ENCODE measurements at regions not wholly inside any gene's neighbourhood (a gene's known extent, or its start where the extent isn't known, plus 50 kb on each side); places are given as distances from the start of the nearest gene placed in this dataset.

GRCh38 chr11:91396236-91397133, 828.1 kb upstream of the FAT3 start:
- Histone ChIP-seq H3K9me3 (ENCODE audit: control insufficient read depth in 5 of 5, low read length in 5 of 5) (no peaks in the 10 kb centered on the region), H3K36me3 (ENCODE audit: control insufficient read depth in 5 of 5, insufficient read depth in 5 of 5, low read length in 5 of 5) (no peaks in the 10 kb centered on the region), H3K4me1 (ENCODE audit: control insufficient read depth in 5 of 5, insufficient read depth in 5 of 5, low read length in 5 of 5) (peaks cover 0 to 8% (median 0%) of the 10 kb centered on the region in 5 donors), H3K27ac (ENCODE audit: low read depth, low read length) (no peak overlapping the region), H3K4me3 (ENCODE audit: low read depth in 1 of 5, low read length in 5 of 5) (no peak overlapping the region), H3K9ac (ENCODE audit: low read length in 5 of 5) (no peak overlapping the region), H3K27me3 (ENCODE audit: control insufficient read depth in 5 of 5, insufficient read depth in 4 of 5, low read length in 5 of 5) (no peaks in the 10 kb centered on the region)

DNA sequence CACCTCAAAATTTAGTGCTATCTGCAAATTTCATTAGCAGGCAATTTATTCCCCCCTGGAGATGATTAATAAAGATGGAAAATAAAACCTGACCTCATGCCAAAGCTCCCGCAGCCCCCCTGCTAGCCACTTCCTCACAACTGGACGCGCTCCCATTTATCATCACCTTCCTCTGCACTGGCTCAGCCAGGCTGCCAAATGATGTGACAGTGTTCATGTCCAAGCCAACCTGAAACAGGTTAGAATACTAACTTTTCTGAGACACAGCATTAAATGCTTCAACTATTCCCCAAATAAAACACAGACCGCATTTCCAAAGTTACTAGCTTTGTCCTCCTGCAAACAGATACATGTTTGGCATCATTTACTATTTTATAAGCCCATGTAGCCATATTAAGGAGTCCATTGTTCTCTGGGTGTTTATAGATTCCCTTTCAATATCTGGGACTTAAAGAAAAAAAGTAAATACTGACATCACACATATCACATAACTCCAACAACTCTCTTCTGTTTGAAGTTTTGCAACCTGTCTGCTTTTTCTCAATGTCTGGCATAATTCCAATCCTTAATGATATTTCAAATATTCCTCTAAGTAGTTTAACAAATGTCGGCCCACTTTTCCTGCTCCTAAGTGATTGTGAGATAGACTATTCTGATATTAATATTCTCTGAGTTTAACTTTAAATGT, 829.7 kb upstream of the FAT3 start:
- Histone ChIP-seq H3K4me1 (ENCODE audit: control insufficient read depth in 5 of 5, insufficient read depth in 5 of 5, low read length in 5 of 5) (peaks cover 0 to 8% (median 0%) of the 10 kb centered on the region in 5 donors), H3K9me3 (ENCODE audit: control insufficient read depth in 5 of 5, low read length in 5 of 5) (peaks cover 0 to under 1% (median 0%) of the 10 kb centered on the region in 5 donors), H3K27ac (ENCODE audit: low read depth, low read length) (no peak overlapping the region), H3K4me3 (ENCODE audit: low read depth in 1 of 5, low read length in 5 of 5) (no peak overlapping the region), H3K36me3 (ENCODE audit: control insufficient read depth in 5 of 5, insufficient read depth in 5 of 5, low read length in 5 of 5) (no peaks in the 10 kb centered on the region), H3K27me3 (ENCODE audit: control insufficient read depth in 5 of 5, insufficient read depth in 4 of 5, low read length in 5 of 5) (no peaks in the 10 kb centered on the region), H3K9ac (ENCODE audit: low read length in 5 of 5) (no peak overlapping the region)

DNA sequence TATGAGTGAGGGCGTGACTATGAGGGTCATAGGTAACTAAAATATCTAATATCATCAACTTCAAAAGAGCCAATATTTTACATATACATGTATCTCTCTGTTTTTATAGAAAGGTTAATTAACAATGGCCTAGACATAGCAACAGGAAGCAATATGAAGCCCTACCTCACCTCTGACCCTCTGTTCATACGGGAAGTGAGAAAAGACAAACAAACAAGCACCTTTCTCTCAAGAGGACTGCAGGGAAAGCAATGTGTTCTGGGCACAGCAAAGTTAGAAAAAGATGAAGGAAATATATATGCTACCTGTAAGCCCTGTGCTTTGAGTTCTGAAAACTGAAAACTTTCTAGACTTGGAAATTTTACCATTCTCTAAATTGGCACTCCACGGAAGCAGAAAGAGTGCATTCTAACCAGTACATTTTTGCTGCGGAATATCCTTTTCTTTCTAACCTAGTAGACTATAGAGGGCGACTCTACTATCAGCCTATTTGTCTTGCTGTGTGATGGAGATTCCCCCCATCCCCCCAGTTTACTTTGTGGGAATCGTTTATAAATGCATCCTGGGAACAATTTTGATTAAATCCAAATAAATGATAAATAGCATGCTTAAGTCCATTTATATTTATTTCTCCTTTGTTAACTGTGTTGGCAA, 830.4 kb upstream of the FAT3 start:
- Histone ChIP-seq H3K36me3 (ENCODE audit: control insufficient read depth in 5 of 5, insufficient read depth in 5 of 5, low read length in 5 of 5) (no peaks in the 10 kb centered on the region), H3K9ac (ENCODE audit: low read length in 5 of 5) (no peak overlapping the region), H3K4me3 (ENCODE audit: low read depth in 1 of 5, low read length in 5 of 5) (no peak overlapping the region), H3K27me3 (ENCODE audit: control insufficient read depth in 5 of 5, insufficient read depth in 4 of 5, low read length in 5 of 5) (no peaks in the 10 kb centered on the region), H3K4me1 (ENCODE audit: control insufficient read depth in 5 of 5, insufficient read depth in 5 of 5, low read length in 5 of 5) (peaks cover 0 to 8% (median 0%) of the 10 kb centered on the region in 5 donors), H3K9me3 (ENCODE audit: control insufficient read depth in 5 of 5, low read length in 5 of 5) (peaks cover 0 to 4% (median 0%) of the 10 kb centered on the region in 5 donors), H3K27ac (ENCODE audit: low read depth, low read length) (no peak overlapping the region)

- Histone ChIP-seq H3K9me3 (ENCODE audit: control insufficient read depth in 5 of 5, low read length in 5 of 5) (no peaks in the 10 kb centered on the region), H3K36me3 (ENCODE audit: control insufficient read depth in 5 of 5, insufficient read depth in 5 of 5, low read length in 5 of 5) (no peaks in the 10 kb centered on the region), H3K4me1 (ENCODE audit: control insufficient read depth in 5 of 5, insufficient read depth in 5 of 5, low read length in 5 of 5) (no peaks in the 10 kb centered on the region), H3K9ac (ENCODE audit: low read length in 5 of 5) (no peak overlapping the region), H3K4me3 (ENCODE audit: low read depth in 1 of 5, low read length in 5 of 5) (no peak overlapping the region), H3K27me3 (ENCODE audit: control insufficient read depth in 5 of 5, insufficient read depth in 4 of 5, low read length in 5 of 5) (no peaks in the 10 kb centered on the region), H3K27ac (ENCODE audit: low read depth, low read length) (no peak overlapping the region)
Measured at GRCh38 chr11:91382946-91383345, 841.7 kb upstream of the FAT3 start.

DNA sequence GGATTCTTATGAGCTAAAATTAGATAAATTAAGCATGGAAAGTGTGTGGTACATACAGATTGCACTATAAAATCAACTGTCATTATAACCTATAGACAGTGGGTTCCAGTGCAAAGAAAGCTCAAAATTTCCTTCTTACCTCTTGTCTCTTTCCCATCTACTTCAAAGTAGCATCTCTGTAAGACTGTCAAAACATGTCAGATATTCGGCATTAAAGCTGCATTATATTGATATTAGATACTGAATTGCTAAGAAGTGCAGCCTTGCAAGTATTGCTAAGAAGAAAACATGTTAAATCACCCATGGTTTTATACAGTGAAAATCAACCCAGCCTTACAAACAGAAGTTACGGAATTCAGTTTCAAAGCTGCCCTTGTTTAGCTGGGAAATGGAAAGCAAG, 849.8 kb upstream of the FAT3 start:
- no peak overlapping the region for H3K9ac ChIP-seq (ENCODE audit: low read length in 5 of 5)
- H3K36me3 ChIP-seq (ENCODE audit: control insufficient read depth in 5 of 5, insufficient read depth in 5 of 5, low read length in 5 of 5) = no peaks in the 10 kb centered on the region
- H3K4me1 ChIP-seq (ENCODE audit: control insufficient read depth in 5 of 5, insufficient read depth in 5 of 5, low read length in 5 of 5) = no peaks in the 10 kb centered on the region
- H3K27ac ChIP-seq (ENCODE audit: low read depth, low read length) = no peak overlapping the region
- no peaks in the 10 kb centered on the region for H3K9me3 ChIP-seq (ENCODE audit: control insufficient read depth in 5 of 5, low read length in 5 of 5)
- no peaks in the 10 kb centered on the region for H3K27me3 ChIP-seq (ENCODE audit: control insufficient read depth in 5 of 5, insufficient read depth in 4 of 5, low read length in 5 of 5)
- H3K4me3 ChIP-seq (ENCODE audit: low read depth in 1 of 5, low read length in 5 of 5) = no peak overlapping the region

DNA sequence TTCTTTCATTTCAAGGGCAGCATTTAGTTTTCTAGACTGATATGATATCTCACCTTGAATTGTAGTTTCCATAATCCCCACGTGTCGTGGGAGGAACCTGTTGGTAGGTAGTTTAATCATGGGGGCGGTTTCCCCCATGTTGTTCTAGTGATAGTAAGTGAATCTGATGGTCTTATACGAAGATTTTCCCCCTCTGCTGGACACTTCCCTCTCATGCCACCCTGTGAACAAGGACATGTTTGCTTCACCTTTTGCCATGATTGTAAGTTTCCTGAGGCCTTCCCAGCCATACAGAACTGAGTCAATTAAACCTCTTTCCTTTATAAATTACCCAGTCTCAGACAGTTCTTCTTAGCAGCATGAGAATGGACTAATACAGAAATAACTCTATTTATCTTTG, 851.1 kb upstream of the FAT3 start:
- Histone ChIP-seq H3K36me3 (ENCODE audit: control insufficient read depth in 5 of 5, insufficient read depth in 5 of 5, low read length in 5 of 5) (no peaks in the 10 kb centered on the region), H3K27me3 (ENCODE audit: control insufficient read depth in 5 of 5, insufficient read depth in 4 of 5, low read length in 5 of 5) (no peaks in the 10 kb centered on the region), H3K9me3 (ENCODE audit: control insufficient read depth in 5 of 5, low read length in 5 of 5) (no peaks in the 10 kb centered on the region), H3K4me1 (ENCODE audit: control insufficient read depth in 5 of 5, insufficient read depth in 5 of 5, low read length in 5 of 5) (no peaks in the 10 kb centered on the region), H3K4me3 (ENCODE audit: low read depth in 1 of 5, low read length in 5 of 5) (no peak overlapping the region), H3K9ac (ENCODE audit: low read length in 5 of 5) (no peak overlapping the region), H3K27ac (ENCODE audit: low read depth, low read length) (no peak overlapping the region)

DNA sequence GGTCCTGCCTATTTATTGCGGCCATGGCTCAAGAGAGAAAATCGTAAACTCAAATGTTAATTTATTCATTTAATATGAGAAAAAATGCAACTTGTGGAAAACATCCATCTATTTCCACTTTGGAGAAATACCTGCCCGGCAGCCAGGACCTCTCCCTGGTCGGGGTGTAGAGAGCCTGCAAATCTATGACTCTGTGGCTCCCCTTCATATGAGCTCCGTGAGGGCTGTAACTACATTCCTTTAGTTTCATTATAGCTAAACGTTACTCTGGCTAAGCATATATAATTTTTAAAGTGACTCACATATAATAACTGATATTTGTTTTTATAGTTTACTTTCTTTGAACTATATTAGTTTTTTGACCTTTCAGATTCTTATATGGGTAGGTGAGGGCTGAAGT, 857.8 kb upstream of the FAT3 start:
- H3K9ac ChIP-seq (ENCODE audit: low read length in 5 of 5) = no peak overlapping the region
- no peaks in the 10 kb centered on the region for H3K36me3 ChIP-seq (ENCODE audit: control insufficient read depth in 5 of 5, insufficient read depth in 5 of 5, low read length in 5 of 5)
- no peaks in the 10 kb centered on the region for H3K27me3 ChIP-seq (ENCODE audit: control insufficient read depth in 5 of 5, insufficient read depth in 4 of 5, low read length in 5 of 5)
- no peaks in the 10 kb centered on the region for H3K9me3 ChIP-seq (ENCODE audit: control insufficient read depth in 5 of 5, low read length in 5 of 5)
- H3K4me3 ChIP-seq (ENCODE audit: low read depth in 1 of 5, low read length in 5 of 5) = no peak overlapping the region
- H3K4me1 ChIP-seq (ENCODE audit: control insufficient read depth in 5 of 5, insufficient read depth in 5 of 5, low read length in 5 of 5) = no peaks in the 10 kb centered on the region
- H3K27ac ChIP-seq (ENCODE audit: low read depth, low read length) = no peak overlapping the region

- Histone ChIP-seq H3K4me1 (ENCODE audit: control insufficient read depth in 5 of 5, insufficient read depth in 5 of 5, low read length in 5 of 5) (no peaks in the 10 kb centered on the region), H3K27ac (ENCODE audit: low read depth, low read length) (no peak overlapping the region), H3K4me3 (ENCODE audit: low read depth in 1 of 5, low read length in 5 of 5) (no peak overlapping the region), H3K36me3 (ENCODE audit: control insufficient read depth in 5 of 5, insufficient read depth in 5 of 5, low read length in 5 of 5) (no peaks in the 10 kb centered on the region), H3K27me3 (ENCODE audit: control insufficient read depth in 5 of 5, insufficient read depth in 4 of 5, low read length in 5 of 5) (no peaks in the 10 kb centered on the region), H3K9me3 (ENCODE audit: control insufficient read depth in 5 of 5, low read length in 5 of 5) (no peaks in the 10 kb centered on the region), H3K9ac (ENCODE audit: low read length in 5 of 5) (no peak overlapping the region)
Measured at GRCh38 chr11:91365986-91366585, 858.5 kb upstream of the FAT3 start.

DNA sequence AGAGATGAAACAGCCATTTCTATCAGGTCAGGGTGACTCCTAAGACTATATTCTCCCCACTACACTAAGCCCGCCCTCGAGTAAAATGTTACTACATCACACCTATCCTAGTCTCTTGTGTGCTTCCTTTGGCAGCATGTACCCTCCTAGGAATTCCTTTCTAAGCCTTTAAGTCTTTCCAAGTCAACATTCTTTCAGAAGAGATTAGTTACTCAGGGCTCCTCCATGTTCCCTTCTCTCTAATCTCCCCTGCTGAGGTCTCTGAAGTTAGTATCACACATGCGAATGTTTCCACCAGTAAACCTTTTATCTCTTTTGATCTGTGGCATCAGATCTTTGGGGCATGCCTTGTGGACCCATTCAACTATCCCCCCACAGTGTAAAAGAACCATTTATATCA, 873.7 kb upstream of the FAT3 start:
- no peaks in the 10 kb centered on the region for H3K27me3 ChIP-seq (ENCODE audit: control insufficient read depth in 5 of 5, insufficient read depth in 4 of 5, low read length in 5 of 5)
- no peak overlapping the region for H3K9ac ChIP-seq (ENCODE audit: low read length in 5 of 5)
- H3K4me1 ChIP-seq (ENCODE audit: control insufficient read depth in 5 of 5, insufficient read depth in 5 of 5, low read length in 5 of 5) = no peaks in the 10 kb centered on the region
- no peaks in the 10 kb centered on the region for H3K36me3 ChIP-seq (ENCODE audit: control insufficient read depth in 5 of 5, insufficient read depth in 5 of 5, low read length in 5 of 5)
- H3K27ac ChIP-seq (ENCODE audit: low read depth, low read length) = no peak overlapping the region
- no peak overlapping the region for H3K4me3 ChIP-seq (ENCODE audit: low read depth in 1 of 5, low read length in 5 of 5)
- H3K9me3 ChIP-seq (ENCODE audit: control insufficient read depth in 5 of 5, low read length in 5 of 5) = no peaks in the 10 kb centered on the region

GRCh38 chr11:91326751-91327150, 897.9 kb upstream of the FAT3 start:
- H3K4me3 ChIP-seq (ENCODE audit: low read depth in 1 of 5, low read length in 5 of 5) = no peak overlapping the region
- H3K36me3 ChIP-seq (ENCODE audit: control insufficient read depth in 5 of 5, insufficient read depth in 5 of 5, low read length in 5 of 5) = no peaks in the 10 kb centered on the region
- no peak overlapping the region for H3K9ac ChIP-seq (ENCODE audit: low read length in 5 of 5)
- H3K27ac ChIP-seq (ENCODE audit: low read depth, low read length) = no peak overlapping the region
- no peaks in the 10 kb centered on the region for H3K4me1 ChIP-seq (ENCODE audit: control insufficient read depth in 5 of 5, insufficient read depth in 5 of 5, low read length in 5 of 5)
- H3K9me3 ChIP-seq (ENCODE audit: control insufficient read depth in 5 of 5, low read length in 5 of 5) = peaks cover 0 to 7% (median 4%) of the 10 kb centered on the region in 5 donors
- H3K27me3 ChIP-seq (ENCODE audit: control insufficient read depth in 5 of 5, insufficient read depth in 4 of 5, low read length in 5 of 5) = no peaks in the 10 kb centered on the region
